ENCODE measurements at regions not wholly inside any gene's neighbourhood (a gene's known extent, or its start where the extent isn't known, plus 50 kb on each side); places are given as distances from the start of the nearest gene placed in this dataset.
"Not testable (repeated sequence)": the region's sequence is repeated elsewhere in the genome, so short reads cannot be mapped to it uniquely, and the experiment has no call there.

DNA sequence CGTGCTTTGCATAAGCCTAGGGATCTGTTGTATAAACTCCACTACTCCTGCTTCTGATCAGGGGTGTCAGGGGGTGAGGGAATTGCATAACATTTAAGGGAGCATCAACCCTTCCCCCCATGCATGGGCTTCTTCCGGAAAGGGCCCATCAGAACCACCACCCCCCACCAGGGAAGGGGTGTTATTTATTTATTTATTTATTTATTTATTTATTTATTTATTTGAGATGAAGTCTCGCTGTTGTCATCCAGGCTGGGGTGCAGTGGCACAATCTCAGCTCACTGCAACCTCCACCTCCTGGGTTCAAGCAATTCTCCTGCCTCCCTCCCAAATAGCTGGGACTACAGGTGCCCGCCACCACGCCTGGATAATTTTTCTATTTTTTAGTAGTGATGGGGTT is 355.2 kb downstream of the ANKRD30A start:
- TF ChIP-seq, protein P1, sequence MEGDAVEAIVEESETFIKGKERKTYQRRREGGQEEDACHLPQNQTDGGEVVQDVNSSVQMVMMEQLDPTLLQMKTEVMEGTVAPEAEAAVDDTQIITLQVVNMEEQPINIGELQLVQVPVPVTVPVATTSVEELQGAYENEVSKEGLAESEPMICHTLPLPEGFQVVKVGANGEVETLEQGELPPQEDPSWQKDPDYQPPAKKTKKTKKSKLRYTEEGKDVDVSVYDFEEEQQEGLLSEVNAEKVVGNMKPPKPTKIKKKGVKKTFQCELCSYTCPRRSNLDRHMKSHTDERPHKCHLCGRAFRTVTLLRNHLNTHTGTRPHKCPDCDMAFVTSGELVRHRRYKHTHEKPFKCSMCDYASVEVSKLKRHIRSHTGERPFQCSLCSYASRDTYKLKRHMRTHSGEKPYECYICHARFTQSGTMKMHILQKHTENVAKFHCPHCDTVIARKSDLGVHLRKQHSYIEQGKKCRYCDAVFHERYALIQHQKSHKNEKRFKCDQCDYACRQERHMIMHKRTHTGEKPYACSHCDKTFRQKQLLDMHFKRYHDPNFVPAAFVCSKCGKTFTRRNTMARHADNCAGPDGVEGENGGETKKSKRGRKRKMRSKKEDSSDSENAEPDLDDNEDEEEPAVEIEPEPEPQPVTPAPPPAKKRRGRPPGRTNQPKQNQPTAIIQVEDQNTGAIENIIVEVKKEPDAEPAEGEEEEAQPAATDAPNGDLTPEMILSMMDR (IDR thresholded peaks at IDR 0.05) = not testable (repeated sequence)
- TF ChIP-seq EP300, POLR2A (IDR thresholded peaks at IDR 0.05): not testable (repeated sequence)
